Parathyroid adenoma (tissue), 2 donors: ENCODE measurements at regions not wholly inside any gene's neighbourhood (a gene's known extent, or its start where the extent isn't known, plus 50 kb on each side); places are given as distances from the start of the nearest gene placed in this dataset.

Experiments used
- H2AFZ ChIP-seq: fragments of 300-600 bp; sonication (generic); one replicate; pipeline ENCODE4 v1.7.0; 2017; ENCODE audit warnings: antibody characterized with exemption, mild to moderate bottlenecking
- H3K27ac ChIP-seq: fragments of 300-600 bp; sonication (generic); one replicate; pipeline ENCODE4 v1.7.0; 2017
- H3K27me3 ChIP-seq: fragments of 300-600 bp; sonication (generic); one replicate; pipeline ENCODE4 v1.7.0; 2017; ENCODE audit warnings: low read length; ENCODE audit not compliant: control insufficient read depth, insufficient read depth
- H3K36me3 ChIP-seq: fragments of 300-600 bp; sonication (generic); one replicate; pipeline ENCODE4 v1.7.0; 2017; ENCODE audit warnings: low read length; ENCODE audit not compliant: control insufficient read depth, insufficient read depth
- H3K4me1 ChIP-seq: fragments of 300-600 bp; sonication (generic); one replicate; pipeline ENCODE4 v1.7.0; 2017; ENCODE audit warnings: control low read depth
- H3K4me2 ChIP-seq: fragments of 300-600 bp; sonication (generic); one replicate; pipeline ENCODE4 v1.7.0; 2017; ENCODE audit warnings: low read length
- H3K4me3 ChIP-seq: fragments of 300-600 bp; sonication (generic); one replicate; pipeline ENCODE4 v1.7.0; 2017; ENCODE audit warnings: low read depth, low read length
- H3K79me2 ChIP-seq: fragments of 300-600 bp; sonication (generic); one replicate; pipeline ENCODE4 v1.7.0; 2017; ENCODE audit warnings: control low read depth
- H3K9ac ChIP-seq: fragments of 300-600 bp; sonication (generic); one replicate; pipeline ENCODE4 v1.7.0; 2017; ENCODE audit warnings: mild to moderate bottlenecking
- H3K9me3 ChIP-seq: fragments of 300-600 bp; sonication (generic); one replicate; pipeline ENCODE4 v1.7.0; 2017; ENCODE audit warnings: low read length; ENCODE audit not compliant: control insufficient read depth
- CTCF ChIP-seq: fragments of 300-600 bp; sonication (generic); IDR thresholded peaks from one replicate; pipeline ENCODE4 v1.7.0; 2017; ENCODE audit warnings: antibody characterized with exemption, mild to moderate bottlenecking
- donor health status: primary hyperparathyroidism.

DNA sequence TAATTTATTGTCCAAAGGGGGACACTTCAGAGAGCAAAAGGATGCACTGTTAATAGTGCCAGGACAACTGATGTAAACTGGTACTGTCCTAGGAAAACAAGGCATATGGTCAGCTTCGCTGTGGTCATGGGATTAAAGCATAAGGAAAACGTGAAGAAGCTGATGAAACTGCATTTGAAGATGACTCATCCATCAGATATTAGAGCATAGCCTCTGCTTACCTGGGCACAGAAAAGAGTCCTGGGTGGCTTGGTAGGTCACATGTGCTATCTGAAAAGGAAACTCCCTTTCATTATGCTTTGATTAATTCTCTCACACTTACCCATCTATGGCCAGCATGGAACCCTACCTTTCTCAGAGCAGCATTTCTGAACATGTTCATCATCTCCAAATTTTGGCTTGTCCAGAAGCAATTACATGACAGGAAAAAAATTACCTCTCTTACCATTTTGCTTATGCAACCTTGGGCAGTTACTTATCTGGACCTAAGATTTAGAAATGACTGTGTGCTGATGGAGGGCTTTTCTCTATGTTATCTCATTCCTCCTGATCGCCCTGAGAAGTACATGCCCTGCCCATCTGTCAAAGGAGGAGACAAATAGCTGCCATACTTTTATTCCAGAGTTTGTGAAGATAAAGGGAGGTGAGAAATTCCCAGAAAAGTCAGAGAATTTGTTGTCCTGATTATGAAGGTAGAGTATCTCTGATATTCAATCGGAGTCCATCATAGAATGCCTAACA, 275.3 kb upstream of the SLC14A2 start:
- no peak overlapping the region for H3K4me3 ChIP-seq
- no peak overlapping the region for H3K4me2 ChIP-seq
- H3K36me3 ChIP-seq: no peaks in the 10 kb centered on the region
- TF ChIP-seq CTCF: no peak
- no peak overlapping the region for H3K9ac ChIP-seq
- no peak overlapping the region for H3K27ac ChIP-seq
- no peaks in the 10 kb centered on the region for H3K79me2 ChIP-seq
- H2AFZ ChIP-seq: peak overlapping the region; percentile 8
- H3K9me3 ChIP-seq: no peaks in the 10 kb centered on the region
- peaks cover 32% of the 10 kb centered on the region for H3K4me1 ChIP-seq
- no peaks in the 10 kb centered on the region for H3K27me3 ChIP-seq

DNA sequence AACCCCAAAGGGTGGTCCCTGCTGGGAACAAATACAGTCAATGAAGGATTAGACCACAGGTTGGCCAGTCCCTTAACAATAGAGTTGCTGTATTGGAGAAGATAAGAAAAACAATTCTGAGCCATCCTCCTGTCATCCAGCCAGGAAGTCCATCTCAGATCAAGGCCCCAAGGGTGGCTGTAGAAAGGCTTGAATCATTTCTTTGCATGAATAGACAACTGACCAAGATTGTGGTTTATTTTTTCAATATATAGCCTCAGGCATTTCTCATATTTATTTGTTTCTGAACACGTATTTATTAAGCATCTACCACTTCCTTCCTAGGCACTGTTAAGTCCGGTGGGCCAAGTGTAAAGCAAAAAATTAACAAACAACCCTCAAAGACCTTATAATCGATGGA, 274.4 kb upstream of the SLC14A2 start:
- H3K9ac ChIP-seq: no peak overlapping the region
- H3K36me3 ChIP-seq: no peaks in the 10 kb centered on the region
- H3K27ac ChIP-seq: no peak overlapping the region
- H3K79me2 ChIP-seq: no peaks in the 10 kb centered on the region
- no peaks in the 10 kb centered on the region for H3K9me3 ChIP-seq
- no peak overlapping the region for H3K4me3 ChIP-seq
- no peak overlapping the region for H2AFZ ChIP-seq
- TF ChIP-seq CTCF: no peak
- no peak overlapping the region for H3K4me2 ChIP-seq
- H3K27me3 ChIP-seq: no peaks in the 10 kb centered on the region
- H3K4me1 ChIP-seq: peaks cover 32% of the 10 kb centered on the region

DNA sequence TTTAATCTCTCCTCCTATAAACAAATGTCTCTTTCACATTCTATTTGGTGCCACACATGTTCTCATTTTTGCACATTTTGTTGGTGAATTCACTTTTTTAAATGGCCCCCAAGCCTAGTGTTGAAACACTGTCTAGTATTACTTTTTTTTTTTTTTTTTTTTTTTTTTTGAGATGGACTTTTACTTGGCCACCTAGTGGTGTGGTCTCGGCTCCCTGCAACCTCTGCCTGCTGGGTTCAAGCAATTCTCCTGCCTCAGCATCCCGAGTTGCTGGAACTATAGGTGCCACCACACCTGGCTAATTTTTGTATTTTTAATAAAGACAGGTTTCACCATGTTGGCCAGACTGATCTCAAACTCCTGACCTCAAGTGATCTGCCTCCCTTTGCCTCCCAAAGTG, 273.8 kb upstream of the SLC14A2 start:
- Histone ChIP-seq H3K36me3 (no peaks in the 10 kb centered on the region), H3K79me2 (no peaks in the 10 kb centered on the region), H3K9ac (no peak overlapping the region), H3K4me1 (peaks cover 32% of the 10 kb centered on the region), H2AFZ (no peak overlapping the region), H3K27me3 (no peaks in the 10 kb centered on the region), H3K27ac (no peak overlapping the region), H3K4me2 (no peak overlapping the region), H3K9me3 (no peaks in the 10 kb centered on the region), H3K4me3 (no peak overlapping the region)
- no peak for TF ChIP-seq CTCF

DNA sequence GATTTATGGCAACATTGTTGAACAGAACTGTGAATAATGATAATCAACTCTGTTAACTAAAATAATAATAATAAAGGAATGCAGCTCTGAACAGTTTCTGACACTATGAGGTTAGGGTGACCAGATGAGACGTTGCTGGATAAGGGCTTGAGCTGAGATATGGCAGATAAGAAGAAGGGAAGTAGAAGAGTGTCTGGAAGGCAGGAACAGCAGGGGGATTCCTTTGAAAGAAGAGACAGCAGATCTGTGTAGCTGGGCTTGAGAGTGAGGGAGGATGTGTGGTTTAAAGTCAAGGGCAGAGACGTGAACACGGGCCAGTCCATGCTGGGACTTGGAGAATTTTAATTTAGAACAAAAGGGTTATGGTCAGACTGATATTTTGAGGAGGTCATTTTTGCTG, 273.1 kb upstream of the SLC14A2 start:
- TF ChIP-seq CTCF: no peak
- Histone ChIP-seq H3K4me1 (peaks cover 26% of the 10 kb centered on the region), H3K9me3 (no peaks in the 10 kb centered on the region)

DNA sequence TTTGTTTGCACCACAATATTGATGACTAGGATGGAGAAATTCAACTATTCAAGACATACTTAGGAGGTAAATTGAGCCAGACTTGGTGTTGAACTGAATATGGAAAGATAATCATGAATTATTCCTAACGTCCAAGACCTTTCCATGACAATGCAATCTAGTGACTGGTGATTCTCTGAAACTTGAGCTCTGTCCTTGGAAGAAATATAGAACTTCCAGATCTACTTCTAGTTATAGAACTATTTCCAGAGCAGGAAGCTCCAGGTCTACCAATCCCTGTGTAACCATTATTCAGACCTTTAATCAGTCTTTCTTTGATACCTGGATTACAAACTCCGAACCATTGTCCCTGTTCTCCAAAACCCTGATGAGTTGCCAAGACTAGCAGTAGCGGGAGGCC, 272.6 kb upstream of the SLC14A2 start:
- Histone ChIP-seq H2AFZ (no peak overlapping the region), H3K36me3 (no peaks in the 10 kb centered on the region), H3K9me3 (no peaks in the 10 kb centered on the region), H3K79me2 (no peaks in the 10 kb centered on the region), H3K27ac (no peak overlapping the region), H3K4me2 (no peak overlapping the region), H3K4me1 (peaks cover 21% of the 10 kb centered on the region), H3K9ac (no peak overlapping the region), H3K27me3 (no peaks in the 10 kb centered on the region), H3K4me3 (no peak overlapping the region)
- TF ChIP-seq CTCF: no peak

More for the DNA sequence above, 273.1 kb upstream of the SLC14A2 start:
- no peak overlapping the region for H3K4me3 ChIP-seq
- no peaks in the 10 kb centered on the region for H3K36me3 ChIP-seq
- H2AFZ ChIP-seq: peak overlapping the region; percentile 26
- H3K79me2 ChIP-seq: no peaks in the 10 kb centered on the region
- H3K27me3 ChIP-seq: no peaks in the 10 kb centered on the region
- H3K27ac ChIP-seq: no peak overlapping the region
- no peak overlapping the region for H3K9ac ChIP-seq
- H3K4me2 ChIP-seq: no peak overlapping the region
